DMS153 treated with DMSO at 0.1 percent for 48 hours (cell line): ENCODE measurements at regions not wholly inside any gene's neighbourhood (a gene's known extent, or its start where the extent isn't known, plus 50 kb on each side); places are given as distances from the start of the nearest gene placed in this dataset.

Source experiments
- DNase-seq: peaks from one replicate; lab custom pipeline; 2025; ENCODE audit not compliant: unreplicated experiment; lab: John Stamatoyannopoulos, UW

DNA sequence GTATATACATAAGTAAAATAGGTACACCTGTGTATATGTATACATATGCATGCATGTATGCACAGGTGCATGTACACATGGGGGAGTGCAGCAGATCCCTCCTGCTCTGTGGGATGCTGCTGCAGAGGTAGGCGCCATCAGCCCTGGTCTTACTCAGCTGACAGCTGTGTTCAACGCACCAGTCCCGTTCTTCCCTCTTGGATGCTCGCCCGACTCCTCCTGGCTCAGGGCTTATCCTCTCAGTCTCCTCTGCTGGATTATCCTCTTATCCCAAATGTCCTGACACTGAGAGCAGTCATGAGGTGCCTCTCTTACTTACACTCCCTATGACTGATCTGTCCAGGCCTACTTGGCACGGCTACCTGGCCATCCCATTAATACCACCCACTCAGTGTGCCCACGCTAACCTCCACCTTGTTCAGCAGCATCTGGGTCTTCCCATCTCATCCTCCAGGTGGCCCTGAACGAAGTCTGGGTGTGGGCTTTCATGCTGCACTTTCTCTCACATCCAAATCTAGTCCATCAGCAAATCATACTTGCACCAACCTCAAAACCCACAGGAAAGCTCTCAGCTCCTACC lies 357.1 kb downstream of the TCERG1L start:
- DNase-seq = no peak

DNA sequence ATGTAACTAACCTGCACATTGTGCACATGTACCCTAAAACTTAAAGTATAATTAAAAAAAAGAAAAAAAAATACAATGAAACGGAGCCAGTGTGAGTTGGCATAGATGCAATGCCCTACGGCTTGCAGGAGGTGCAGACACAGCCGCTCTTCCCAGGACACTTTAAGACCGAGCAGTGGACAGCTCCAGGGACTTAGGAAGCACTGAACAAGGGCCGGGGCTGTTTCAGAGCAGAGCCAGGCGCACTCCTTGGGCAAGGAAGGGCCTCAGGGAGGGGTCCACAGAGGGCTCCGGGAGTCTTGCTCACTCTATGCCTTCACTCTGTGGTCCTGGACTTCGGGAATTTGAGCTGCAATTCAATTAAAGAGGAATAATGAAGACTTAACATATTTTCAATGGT lies 355.3 kb downstream of the TCERG1L start:
- DNase-seq = no peak

DNA sequence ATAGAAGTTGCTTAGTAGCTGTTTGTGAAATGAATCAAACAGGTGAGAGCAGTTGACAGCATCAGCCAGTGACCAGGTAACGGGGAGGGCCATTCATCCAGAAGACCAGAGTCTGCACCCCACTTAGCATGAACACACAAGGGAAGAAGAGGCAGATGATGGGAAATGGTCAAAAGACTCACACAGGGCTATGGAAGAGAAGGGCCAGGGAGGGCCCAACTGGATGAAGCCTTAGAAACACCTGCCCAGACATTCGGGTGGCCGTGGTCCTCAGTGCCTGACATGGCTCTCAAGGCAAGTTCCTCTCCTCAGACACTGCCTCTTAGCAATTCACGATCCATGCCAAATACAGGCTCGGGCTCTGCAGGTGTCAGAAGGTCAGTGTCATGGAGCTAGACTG lies 354.1 kb downstream of the TCERG1L start:
- DNase-seq = no peak

DNA sequence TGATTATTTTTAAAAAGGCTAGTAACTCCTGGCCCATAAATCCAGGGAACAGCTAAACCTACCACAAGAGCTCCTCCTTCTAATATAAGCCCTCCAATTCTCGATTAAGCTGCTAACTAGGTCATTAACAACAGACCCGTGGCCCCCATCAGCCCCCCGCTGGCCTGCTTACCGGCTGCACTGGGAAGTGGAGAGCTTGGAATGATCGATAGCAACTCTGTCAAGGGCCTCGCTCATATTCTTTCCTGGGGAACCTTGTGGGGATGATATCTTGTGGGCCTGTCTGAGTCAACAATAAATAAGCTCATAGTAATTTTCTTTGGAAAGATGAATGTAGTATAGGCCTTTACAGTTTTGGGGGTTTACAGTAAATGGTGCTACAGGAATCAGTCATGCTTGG lies 353.5 kb downstream of the TCERG1L start:
- DNase-seq = no peak

DNA sequence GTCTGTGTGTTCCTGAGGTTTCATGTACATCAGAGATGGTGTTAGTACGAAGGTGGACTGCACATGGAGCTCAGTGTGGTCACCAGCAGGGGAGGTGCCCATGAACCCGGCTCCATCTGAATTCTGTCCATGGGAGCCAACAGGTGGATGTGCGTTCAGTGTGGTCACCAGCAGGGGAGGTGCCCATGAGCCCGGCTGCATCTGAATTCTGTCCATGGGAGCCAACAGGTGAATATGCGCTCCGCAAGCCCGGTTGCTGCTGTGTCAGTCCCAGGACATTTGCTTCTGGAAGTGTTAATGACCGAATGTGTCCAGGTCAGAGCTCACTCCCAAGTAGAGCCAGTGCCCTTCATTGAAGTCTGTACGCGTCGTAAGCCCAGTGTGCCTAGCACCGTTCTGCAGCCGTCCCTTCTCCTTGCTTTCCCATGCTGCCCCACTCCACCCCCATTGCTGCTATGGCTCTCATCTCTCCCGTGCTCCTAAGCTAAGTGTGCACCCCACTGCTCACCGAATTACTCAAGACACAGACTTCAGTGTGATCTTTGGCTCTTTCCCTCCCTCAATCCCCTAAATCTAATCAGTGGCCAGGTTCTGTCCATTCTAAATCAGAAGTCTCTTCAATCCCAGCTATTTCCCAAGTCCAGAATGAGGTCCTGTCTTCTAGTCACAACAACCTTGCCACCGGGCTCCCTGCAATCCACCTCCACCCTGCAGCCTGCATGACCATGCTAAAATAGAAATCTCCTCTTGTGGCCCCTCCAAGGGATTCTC lies 352.4 kb downstream of the TCERG1L start:
- DNase-seq = no peak

DNA sequence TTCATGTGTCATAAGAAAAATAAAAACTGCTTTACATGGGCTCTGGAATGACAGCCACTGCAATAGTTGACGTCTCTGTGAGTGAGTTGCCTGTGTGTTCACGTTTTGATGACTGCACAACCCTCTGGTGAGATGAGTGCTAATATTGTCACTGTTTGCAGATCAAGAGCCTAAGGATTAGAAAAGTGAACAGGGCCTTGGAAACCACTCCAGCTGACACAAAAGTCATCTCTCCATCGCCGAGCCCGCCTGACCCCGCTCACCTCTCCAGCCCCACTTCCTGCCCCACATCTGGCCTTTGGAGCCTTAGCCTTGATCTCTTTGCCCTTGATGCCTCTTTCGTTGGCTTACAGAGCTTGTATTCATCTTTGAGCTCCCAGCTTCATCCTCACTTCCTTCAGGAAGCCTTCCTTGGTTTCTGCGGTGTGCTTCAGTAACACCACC lies 351.7 kb downstream of the TCERG1L start:
- no peak for DNase-seq

DNA sequence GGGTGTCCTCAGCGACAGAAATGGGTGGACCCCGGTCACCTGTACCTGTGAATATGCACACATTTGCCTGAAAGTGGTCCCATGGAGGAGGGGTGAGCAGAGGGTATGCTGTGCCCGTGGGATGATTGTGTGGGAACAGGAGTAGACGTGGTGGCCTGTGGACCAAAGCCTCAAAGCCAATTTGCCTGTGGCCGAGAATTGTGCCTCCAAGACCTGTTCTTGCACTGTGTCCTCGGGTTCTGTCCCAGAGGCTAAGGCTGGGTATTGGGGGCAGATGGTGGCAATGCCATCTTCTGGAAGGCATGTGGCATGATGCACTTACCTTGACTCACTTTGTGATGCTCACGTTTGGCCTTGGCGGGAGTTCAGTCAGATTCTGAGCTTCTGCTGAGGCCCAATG lies 351.0 kb downstream of the TCERG1L start:
- no peak for DNase-seq

DNA sequence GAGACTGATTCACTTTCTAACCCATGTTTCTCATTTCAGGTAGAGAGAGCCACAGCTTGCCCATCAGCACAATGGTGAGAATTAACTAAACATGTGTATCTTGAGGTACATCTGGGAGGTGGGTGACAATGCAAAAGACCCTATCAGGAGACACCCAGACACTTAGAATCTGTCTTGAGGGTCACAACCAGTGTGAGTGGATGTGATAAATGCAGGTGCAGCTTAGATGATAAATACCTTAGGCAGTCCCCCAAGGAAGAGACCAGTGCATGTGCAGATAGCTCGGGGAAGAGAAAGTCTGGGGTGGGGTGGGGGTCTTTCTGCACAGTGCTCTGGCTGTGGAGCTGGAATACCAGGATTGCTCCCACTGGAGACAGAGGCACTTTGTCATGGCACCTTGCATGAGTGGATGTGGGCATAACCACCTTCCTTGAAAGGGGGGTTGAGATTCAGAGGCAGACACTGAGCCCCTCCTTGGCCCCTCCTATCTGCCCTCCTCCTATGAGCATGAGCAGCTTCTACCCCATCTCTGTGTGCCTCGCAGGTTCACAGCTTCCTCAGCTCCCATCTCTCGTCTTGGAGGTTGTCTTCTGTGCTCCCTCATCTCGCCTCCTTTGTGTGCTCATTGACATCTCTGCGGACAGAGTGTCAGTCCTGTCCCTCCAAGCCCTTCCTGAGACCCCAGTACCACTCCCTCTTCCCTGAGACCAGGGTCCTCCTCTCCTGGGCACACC lies 349.8 kb downstream of the TCERG1L start:
- no peak for DNase-seq

DNA sequence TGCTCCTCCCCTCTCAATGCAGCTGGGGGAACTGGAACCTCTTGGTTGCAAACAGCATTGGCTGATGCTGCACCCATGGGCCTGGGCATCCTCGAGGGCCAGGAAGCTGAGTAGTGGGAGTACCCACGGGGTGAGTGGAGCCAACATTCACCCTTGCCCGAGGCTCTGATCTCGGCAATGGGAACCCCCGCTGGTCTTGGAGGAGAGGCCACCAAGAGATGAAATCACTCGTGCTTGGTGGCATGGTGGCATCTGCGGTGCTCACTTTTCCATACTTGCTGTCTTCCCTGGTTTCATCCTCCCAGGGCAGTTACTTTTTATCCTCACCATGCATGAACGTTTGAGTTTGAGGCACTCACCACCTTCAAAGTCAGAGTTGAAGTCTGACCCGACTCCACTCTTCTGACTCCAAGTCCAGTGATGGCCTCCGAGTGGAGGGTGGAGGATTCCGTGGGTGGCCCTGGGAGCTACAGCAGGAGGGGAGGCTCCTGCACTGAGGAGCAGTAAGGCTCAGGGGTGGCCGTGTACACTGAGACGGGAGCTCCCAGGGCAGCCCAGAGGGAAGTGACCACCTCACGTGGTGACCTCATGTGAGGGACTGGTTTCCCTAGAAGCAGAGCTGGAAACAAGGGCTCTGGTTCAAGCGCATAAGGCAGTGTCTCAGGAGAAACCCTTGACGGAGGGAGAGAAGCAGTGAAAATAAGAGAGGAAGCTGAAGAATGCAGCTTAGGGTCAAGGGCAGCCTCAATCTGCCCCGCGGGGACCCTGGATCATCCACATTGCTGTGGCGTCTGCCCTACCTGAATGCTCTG lies 349.1 kb downstream of the TCERG1L start:
- DNase-seq = no peak

DNA sequence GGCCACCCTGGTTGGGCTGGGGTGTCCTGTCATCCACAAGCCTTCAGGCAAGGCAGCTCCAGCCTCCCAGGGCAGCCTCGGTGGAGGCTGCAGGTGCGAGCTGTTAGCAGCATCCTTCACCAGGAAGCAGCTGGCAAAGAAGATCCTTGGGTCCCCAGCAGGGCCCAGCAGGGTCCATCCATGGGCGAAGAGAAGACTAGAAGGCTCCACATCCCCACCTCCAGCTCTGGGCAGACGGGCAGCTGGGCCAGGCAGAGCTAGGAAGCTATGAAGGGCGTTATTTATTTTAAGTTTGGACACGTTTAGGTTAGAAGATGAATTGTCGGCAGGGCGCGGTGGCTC lies 348.5 kb downstream of the TCERG1L start:
- no peak for DNase-seq

DNA sequence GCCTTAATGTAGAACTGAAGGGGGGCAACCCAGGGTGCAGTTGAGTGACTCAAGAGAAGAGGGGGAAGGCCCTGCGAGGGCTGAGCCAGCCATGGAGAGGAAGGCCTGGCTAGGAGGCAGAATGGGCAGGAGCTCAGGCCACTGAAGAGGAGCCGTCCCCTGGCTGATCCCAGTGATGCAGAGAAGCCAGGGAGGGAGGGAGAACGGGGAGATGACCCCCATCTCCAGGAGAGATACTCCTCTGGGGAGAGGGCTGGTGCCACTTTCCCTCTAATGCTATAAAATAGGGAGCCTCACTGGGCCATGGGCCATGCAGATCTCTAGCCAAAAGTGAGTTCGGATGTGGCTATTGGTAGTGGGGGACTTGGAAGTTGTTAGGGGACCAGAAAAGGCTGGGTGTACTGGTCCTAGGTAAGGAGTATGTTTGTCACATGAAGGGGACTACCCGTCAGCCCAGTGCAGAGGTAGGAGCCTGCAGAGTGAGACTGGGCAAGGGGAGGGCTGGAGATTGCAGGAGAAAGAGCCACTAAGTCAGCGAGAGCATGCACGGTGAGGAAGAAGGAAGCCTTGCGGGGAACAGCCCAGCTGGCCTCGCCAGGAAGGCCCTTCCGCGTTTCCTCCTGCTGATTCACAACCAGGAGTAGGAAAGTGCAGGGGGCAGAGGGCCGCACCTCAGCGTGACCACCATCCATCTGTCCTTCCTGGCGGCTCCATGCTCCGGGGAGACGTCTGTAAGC lies 347.6 kb downstream of the TCERG1L start:
- no peak for DNase-seq

DNA sequence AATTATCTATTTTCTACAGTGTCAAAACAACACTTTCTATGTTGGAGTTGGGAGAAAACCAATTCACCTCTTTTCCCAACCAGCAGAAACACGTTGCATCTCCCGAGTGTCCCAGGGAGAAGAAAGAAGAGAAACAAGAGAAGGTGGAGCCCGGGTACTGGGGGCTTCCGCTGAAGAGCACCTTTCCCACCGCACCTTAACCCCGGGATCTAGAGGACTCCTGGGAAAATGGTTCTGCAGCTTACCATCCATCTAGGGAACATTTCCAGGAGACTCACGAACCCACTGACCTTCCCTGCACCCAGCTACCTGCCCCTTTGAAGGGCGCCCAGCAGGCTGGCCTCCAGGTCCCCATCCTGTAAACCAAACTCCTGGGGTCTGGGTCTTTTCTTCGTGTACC lies 346.8 kb downstream of the TCERG1L start:
- no peak for DNase-seq

DNA sequence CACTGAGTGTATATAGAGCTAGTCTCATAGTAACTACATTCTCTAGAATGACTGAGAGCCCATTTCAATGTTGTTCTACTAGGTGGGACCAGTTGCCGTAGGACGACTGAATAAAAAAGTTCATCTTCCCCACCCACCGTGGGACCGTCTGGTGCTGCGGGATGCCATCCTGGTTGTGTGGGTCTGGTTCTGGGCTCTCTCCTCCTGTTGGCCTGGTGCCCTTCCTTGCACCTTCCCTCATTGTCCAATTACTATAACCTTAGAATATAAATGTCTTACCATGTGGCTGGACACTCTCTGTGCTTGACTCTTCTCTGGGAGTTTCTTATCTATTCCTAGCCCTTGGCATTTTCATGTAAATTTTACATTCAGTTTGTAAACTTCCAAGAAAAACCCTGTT lies 344.4 kb downstream of the TCERG1L start:
- DNase-seq = no peak

DNA sequence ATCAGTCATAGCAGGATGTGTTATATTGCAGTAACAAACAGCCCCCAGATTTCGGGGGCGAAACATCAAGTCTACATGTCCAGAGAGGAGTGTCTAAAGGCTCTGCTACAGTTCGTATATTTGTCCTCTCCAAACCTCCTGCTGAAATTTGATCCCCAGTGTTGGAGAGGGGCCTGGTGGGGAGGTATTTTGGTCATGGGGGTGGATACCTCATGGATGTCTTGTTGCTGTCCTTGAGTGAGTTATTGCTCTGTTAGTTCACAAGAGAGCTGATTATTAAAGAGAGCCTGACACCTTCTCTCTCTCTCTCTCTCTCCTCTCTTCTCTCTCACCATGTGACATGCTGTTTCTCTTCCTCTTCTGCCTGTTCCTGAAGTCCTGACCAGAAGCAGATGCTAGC lies 343.7 kb downstream of the TCERG1L start:
- DNase-seq = no peak

DNA sequence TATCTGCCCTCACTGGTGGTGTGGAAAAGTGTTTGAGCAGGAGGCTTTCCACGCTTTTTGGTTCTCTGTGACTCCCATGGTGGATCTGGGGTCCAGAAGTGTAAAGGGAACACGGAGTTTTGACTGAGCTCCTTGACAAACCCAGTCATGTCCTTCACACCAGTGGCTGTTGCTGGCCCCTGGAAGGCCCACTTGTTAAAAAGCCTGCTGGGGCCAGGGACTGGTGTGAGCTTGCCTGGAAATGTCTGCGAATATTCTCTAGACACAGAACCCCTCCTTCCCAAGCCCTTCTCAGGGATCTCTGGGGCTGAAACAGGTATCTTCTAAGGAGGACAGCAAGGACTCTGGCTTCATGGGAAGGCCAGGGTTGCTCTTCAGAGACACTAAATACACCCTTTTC lies 343.0 kb downstream of the TCERG1L start:
- DNase-seq = no peak

DNA sequence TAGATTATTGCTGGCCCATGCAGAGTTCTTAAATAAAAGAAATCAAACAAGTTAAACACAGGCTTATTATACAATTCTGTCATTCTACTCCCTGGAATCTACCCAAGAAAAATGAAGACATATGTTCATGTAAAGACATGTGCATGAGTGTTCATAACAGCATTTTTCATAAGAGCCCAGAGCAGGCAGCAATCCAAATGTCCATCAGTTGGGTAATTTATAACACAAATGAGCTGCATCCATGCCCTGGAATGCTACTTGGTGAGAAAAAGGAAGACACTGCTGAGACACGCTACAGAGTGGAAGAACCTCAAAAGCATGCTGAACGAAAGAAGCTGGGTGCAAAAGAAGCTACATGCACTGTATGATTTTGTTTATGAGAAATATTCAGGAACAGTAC lies 342.6 kb downstream of the TCERG1L start:
- DNase-seq = no peak

DNA sequence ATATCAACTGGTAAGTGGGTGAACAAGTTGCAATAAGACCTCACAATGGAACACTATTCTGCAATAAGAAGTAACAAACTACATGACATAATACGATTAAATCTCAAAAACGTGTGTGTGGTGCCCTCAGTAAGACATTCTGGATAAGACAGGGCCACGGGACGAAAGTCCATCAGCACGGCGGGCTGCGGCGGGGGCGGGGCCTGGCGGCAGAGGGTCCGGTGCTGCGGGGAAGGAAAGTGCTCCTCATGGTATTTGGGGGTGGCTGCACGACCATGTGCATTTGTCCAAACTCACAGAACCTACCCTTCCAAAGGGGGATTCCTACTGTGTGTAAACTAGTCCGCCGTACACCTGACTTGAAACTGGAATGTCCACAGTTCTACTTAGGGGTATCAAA lies 341.8 kb downstream of the TCERG1L start:
- DNase-seq = no peak

DNA sequence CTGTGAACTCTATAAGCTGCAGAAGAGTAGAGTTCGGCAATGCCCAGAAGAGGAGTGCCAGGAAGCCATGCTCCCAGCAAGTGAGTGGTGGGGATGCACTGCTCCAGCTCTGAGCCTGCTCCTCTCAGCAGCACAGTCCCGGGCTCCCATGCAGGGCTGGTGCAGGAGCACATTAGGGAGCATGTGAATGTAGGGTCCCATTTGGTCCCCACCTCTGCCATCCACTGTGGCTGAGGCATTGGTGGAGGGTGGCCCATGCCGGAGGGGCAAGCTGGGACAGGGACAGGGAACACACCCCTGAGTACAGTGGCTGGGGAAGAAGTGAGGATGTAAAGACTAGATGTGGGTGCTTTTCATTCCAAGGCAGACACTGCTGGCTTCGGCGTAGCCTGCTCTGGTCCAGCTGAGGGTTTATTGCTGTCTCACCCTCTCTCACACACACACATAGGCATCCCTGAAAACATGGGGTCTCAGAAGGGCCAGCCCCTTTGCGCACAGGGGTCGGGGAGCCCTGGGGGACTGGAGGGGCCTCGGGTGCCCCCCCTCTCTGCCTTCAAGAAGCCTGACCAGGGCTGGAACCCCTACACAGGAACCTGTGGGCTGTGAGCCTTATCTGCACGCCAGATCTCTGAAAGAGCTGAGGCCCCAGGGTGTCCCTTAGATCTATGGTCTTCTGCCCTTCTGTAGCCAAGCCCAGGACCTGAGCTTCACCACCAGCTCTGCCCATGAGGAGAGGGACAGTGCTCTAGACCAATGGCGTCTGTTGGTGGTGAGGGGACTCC lies 341.0 kb downstream of the TCERG1L start:
- DNase-seq = no peak

DNA sequence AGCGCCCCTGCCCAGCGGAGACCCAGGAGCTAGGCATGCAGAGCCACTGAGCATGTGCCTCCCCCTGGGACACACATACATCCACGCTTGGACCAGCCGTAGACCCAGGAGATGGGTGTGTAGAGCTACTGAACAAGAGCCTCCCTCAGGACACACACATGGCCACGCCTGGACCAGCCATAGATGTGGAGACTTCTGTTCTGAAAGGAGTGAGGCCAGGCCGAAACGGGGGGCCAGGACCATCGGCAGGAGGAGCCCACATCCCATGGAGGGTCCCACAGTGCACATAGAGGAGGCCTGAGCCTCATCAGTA lies 340.4 kb downstream of the TCERG1L start:
- no peak for DNase-seq

DNA sequence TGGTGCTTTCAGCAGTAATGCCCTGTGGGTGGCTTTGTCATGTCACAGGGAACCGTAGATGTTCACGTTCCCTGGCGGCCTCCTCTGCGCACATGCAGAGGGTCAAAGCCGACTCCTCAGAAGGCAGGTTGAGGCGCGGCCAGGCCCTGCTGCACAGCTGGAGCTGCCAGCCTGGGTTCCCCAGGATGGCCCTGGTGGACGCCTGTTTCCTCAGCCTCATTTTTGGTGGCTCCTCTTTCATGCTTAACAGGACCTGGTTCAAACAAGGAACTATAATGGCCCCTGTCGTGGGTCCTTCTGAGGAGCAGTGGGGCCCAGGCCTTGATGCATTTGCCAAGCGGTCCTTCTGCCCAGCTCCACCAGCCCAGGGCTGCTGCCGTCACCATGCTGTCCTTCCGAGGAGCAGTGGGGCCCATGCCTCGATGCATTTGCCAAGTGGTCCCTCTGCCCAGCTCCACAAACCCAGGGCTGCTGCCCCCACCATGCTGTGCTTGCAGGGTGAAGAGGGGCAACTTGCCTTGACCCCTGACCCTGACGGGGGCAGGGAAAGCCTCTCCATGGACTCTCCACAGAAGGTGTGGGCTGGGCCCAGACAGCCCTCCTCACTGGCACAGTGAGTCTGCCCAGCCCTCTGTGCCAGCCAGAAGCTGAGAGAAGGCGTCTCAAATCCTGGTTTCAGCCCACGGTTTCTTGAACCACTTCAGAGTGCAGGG lies 338.2 kb downstream of the TCERG1L start:
- DNase-seq = no peak
